NCI-H1105 (cell line): ENCODE measurements at regions not wholly inside any gene's neighbourhood (a gene's known extent, or its start where the extent isn't known, plus 50 kb on each side); places are given as distances from the start of the nearest gene placed in this dataset.
A peak's percentile ranks its signal among the peaks of the same experiment; 100 is the strongest.

Experiments
- DNase-seq: peaks from one replicate; lab custom pipeline; 2025; lab: John Stamatoyannopoulos, UW

DNA sequence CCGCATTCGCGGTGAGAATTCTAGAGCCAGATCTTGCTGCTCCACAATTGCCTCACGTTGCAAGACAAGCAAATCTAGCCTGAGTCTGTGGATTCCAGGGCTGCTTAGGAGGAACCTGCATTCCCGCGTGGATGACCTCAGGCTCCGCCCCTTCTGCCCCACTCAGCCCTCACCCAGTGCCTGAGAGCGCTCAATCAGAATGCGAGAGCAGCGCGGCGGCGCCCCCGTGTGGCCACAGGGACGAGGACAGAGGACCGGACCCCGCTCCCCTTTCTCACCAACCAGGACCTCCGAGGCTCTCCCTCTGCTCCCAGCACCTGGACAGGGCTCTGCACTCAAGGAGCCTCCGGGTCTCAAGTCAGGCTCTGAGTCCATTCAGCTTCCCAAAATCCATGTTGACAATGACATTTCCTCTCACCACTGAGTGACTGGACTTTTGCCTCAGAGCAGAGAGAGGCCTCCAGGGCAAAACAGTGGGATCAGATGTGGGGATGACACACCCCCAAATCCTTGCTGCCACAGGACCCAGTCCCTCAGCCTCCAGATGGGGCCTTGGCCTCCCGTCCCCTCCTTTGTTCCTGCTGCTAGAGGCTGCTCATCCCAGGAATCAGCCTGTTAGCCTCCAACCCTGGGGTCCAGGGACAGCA, 52.0 kb downstream of the RPP21 start:
- peak; percentile 80 for DNase-seq

DNA sequence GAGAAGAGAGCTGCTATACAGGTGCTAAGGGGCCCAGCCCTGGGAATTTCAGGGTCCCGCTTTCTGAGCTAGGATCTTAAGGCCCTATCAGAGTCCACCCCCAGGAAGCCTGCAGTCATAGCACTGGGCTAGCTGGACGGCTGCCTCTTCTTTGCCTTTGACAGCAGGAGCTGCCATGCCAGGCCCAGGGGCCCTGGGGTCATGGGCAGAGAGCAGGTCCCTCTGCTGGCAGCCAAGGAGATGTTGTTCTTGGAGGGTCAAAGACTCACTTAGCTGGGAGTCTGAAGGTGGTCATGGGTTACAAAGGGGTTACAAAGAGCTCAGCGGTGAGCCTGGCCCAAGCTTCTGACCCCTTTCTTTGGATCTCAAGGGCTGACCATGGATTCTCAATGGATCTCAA, 52.7 kb downstream of the RPP21 start:
- DNase-seq, result no peak

- DNase-seq, result no peak
Measured at GRCh38 chr6:30399390-30400058, 54.6 kb downstream of the RPP21 start.

DNA sequence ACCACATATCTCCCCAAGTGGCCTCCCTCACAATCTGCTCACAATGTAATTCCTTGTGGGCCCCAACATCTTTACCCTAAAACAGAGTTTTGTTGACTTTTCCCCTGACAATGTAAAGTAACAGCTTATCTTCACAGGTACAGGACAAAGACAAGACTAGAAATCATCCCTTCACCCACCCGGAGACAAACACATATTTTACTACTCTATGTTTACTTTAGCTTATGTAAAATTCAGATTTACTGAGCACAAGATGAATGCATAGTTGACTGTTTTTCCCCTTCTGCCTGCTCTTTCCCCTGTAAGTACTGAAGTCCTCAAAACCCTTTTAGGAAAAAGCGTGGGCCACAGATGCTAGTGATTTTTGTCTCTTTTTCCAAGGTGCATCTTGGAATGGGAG, 61.0 kb downstream of the RPP21 start:
- no peak for DNase-seq

DNA sequence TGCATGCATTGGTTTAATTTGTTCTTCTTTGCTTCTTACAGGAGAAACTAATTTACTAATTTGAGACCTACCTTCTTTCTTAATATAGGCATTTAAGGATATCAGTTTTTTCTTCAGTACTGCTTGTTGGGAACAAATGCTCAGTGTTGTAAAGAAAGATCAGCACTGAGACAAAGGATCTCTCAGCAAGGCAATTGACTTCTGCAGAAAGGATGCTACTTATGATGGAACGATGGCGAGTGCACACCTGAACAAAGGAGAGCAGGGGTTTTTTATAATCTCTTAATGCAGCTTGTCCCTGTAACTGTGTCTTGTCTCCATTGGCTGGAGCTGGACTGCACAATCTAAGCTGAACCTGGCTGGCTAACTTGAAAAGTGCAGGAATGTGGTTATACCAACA, 64.2 kb downstream of the RPP21 start:
- no peak for DNase-seq

GRCh38 chr6:30411515-30412207, 66.7 kb downstream of the RPP21 start:
- peak; percentile 44 for DNase-seq

DNA sequence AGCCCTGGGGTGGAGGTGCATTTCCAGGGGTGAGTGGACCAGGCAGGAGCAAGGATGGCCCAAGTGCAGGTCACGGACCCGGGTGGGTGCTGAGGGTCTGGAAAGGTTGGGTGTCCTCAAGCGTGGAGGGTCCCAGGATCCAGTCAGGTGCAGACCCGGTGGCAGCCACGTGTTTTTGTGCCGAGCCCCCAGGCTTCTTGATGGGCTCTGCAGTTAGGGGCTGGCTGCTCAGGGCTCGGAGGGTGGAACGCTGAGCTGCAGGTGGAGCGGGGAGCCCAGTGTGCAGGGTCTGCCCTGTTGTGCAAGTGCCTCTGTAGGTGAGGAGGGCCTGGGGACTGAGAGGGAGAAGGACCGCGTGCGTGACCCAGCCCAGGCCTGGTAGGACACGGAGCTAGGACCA, 70.9 kb upstream of the HLA-E start:
- no peak for DNase-seq

DNA sequence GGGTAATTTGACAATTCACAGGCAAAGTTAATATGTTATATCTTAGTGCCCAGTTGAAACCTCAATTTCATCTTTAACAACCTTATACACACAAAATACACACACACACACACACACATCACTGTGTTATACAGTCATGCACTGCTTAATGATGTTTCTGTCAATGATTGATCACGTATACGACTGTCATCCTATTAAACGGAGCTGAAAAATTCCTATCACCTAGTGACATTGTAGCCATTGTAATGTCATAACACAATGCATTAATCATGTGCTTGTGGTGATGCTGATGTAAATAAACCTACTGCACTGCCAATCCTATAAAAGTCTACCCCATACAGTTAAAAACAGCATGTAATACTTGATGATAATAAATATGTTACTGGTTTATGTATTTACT, 64.8 kb upstream of the HLA-E start:
- no peak for DNase-seq
